ENCODE measurements at regions not wholly inside any gene's neighbourhood (a gene's known extent, or its start where the extent isn't known, plus 50 kb on each side); places are given as distances from the start of the nearest gene placed in this dataset.
"Not testable (repeated sequence)": the region's sequence is repeated elsewhere in the genome, so short reads cannot be mapped to it uniquely, and the experiment has no call there.

GRCh38 chr1:56149761-56150160 lies 429.6 kb downstream of the PLPP3 start:
- DNase-seq (ENCODE audit: low spot score) = no peak

DNA sequence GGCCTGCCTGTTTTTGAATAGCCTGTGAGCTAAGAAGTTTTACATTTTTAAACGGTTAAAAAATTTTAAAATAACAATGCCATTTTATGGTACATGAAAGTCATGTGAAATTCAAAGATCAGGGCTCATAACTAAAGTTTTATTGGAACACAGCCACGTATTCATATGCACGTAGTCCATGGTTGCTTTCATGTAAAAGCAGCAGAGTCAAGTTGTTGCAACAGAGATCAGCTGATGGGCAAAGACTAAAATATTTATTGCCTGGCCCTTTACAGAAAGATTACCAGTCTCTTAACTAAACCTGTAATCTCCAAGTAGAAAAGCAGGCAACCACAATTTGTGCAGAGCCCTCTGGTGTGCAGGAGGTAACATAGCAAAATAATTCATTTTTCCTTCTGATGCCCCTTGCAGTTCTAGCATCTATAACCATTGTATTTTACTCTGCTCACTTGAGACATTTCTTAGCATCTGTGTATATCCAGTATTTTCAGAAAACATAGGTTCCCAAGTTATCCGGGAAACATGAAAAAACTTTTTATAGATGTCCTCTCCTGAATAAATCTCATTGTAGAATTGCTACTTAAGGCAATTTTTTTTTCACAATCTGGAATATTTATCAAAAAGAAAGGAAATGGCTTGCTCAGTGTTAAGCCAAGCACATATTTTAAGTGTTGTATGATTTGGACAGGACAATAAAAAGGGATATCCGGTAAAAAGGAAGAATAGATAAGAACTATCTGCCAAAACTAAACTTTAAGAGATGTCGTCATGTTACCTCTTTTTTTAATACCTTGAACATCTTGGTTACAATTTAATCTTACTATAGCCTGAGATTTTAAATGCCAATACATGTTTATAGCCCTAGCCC lies 430.8 kb downstream of the PLPP3 start:
- DNase-seq (ENCODE audit: low spot score) = no peak

GRCh38 chr1:56147459-56147858 lies 431.9 kb downstream of the PLPP3 start:
- no peak for DNase-seq (ENCODE audit: low spot score)

DNA sequence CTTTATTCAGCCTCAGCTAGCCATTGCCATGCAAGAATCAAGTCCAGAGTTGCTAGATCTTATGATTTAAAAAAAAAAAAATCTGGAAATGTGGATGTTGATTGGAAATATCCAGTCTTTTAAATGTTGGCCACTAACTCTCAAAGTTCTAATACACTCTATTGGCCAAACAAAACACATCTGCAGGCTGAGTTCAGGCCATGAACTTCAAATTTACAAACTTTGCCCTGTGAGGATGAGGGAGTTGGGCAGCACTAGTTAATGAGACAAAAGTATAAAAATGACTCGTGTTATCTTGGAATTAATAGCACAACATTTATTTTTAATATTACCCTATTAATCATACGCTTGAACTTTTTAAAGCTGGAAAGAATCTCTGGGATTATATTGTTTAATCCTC lies 432.3 kb downstream of the PLPP3 start:
- DNase-seq (ENCODE audit: low spot score) = no peak

DNA sequence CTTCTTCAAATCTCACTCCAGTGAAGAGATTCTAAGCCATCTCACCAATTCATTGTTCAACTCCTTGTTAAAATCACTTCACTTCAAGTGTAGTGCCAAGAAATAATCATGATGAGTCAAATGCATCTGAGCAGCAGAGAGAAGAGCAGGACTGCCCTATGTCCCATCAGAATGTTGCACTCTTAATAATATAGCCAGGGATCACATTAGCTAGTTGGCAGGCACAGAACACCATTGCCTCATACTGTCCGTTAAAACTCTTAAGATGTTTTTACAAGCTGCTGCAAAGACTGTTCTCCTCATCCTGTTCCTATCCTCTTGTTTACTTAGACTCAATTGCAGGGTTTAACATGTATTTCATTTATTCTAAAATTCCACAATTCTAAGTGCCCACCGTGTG lies 432.9 kb downstream of the PLPP3 start:
- no peak for DNase-seq (ENCODE audit: low spot score)

- no peak for DNase-seq (ENCODE audit: low spot score)
Measured at GRCh38 chr1:56145581-56145980, 433.8 kb downstream of the PLPP3 start.

GRCh38 chr1:56142301-56142700 lies 437.1 kb downstream of the PLPP3 start:
- DNase-seq (ENCODE audit: low spot score) = no peak

DNA sequence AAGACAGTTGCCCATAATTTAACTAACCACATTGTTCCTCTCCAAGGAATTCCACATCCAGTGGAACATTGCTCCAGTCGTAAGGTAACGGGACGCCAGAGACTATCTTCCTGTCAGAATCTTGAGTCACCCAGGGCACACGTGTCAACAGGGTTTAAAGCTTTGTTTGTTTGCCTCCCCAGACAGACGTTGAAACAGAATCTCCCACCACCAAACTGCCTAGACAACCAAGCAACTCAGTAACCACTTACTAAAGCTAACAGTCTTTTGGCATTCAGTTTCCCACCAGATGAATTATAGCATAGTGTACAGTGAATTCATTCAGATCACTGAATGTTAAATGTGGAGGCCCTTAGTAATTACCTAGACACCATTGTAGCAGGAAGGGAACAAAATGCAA lies 439.5 kb downstream of the PLPP3 start:
- no peak for DNase-seq (ENCODE audit: low spot score)

- DNase-seq (ENCODE audit: low spot score) = no peak
Measured at GRCh38 chr1:56137521-56138505, 441.6 kb downstream of the PLPP3 start.

- no peak for DNase-seq (ENCODE audit: low spot score)
Measured at GRCh38 chr1:56137090-56137489, 442.3 kb downstream of the PLPP3 start.

DNA sequence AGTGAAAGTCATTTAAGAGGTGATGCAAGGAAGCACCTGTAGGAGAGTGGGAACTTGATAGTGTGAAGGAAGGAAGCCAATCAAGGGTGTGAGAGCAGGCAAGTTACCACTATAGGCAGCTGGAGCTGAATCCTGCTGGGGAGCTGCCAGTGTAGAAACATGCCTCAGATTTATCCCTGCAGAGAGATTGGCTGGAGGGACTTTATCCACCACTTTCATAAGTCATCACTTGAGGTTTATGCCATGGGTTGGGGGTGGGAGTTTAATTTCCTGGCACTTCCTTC lies 443.6 kb downstream of the PLPP3 start:
- DNase-seq (ENCODE audit: low spot score) = no peak

DNA sequence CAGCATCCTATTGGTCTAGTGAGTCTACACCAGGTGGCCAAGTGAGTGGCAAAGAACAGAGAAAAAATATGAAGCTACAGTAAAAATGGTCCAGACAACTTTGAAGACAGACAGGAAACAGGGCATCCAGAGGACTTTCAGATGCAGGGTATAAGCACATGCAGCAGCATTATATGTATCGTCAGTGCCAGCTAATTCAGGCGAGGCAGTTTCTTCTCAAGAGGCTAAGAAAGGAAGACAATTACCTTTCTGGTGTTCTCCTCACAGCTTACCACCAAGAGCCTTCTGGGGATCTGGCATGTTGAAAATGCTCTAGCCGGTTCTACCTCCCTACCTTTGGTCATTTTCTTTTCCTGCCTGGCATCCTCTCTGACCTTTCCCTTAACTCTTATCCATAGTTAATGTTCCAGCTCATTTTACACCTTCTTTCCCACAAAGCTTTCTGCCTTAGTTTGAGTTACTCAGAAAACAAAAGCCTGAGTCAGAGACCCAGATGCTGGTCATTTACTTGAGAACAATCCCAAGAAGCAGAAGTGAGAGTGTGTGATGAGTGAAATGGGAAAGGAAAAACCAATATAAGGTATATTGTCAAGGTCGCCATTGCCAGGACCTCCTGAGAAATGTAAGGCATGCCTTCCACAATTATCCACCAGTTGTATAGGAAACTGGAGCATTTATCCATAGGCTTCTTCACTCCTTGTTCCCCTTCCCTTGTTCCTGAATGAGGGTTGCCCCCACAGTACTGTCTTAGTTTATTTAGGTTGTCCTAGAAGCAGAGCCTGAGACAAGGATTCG lies 444.1 kb downstream of the PLPP3 start:
- no peak for DNase-seq (ENCODE audit: low spot score)

DNA sequence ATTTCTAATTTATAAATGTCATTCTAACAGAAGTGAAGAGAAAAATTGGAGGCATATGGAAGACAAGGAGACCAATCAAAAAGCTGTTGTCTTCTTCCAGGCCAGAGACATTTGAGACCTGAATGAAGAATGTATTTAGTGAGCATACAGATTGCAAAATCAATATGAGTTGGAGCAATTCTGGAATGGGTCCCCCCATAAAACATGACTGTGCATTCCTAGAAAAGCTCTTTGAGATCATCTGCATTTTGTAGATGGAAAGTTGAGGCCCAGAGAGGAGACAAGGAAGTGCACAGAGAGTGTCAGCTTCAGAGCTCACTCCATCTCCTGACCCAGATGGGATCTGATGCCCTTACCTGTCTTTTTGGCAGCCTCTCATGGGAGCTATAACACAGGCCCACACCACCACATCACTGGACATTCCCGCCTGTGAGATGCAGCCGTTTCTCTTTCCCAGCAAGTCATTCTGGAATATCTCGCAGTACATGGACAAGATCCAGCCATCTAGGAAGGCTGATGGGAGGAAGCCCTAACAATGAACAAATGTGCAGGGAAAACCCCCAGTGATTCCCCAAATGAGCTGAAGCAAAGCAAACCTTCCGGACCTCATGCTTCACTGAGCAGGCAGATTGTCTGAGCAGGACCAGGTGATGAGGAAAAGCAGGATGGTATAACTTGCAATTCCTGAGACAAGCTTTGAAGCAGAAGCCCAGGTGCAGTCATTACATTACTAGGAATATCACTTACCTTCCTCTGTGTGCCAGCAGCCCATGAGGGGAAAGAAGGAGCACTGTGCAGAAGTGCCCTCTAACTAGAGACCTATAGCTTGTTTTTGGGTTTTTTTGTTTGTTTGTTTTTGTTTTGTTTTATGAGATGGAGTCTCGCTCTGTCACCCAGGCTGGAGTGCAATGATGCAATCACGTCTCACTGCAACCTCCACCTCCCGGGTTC lies 445.6 kb downstream of the PLPP3 start:
- DNase-seq (ENCODE audit: low spot score) = no peak

- DNase-seq (ENCODE audit: low spot score) = no peak
Measured at GRCh38 chr1:56132520-56132919, 446.8 kb downstream of the PLPP3 start.

DNA sequence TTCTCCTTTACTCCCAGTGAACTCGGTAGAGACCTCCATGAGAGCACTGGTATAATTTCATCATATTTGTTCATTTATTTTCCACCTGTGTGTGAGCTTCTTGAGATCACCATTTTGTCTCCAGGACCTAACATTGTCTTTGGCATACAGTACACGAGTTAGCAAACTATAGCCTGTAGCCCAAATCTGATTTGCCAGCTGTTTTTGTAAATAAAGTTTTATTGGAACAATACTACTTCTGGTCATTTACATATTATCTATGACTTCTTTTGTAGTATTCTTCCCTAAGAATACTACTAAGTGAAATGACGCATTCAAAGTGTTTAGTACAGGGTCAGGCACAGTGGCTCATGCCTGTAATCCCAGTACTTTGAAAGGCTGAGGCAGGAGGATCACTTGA lies 449.5 kb downstream of the PLPP3 start:
- no peak for DNase-seq (ENCODE audit: low spot score)

DNA sequence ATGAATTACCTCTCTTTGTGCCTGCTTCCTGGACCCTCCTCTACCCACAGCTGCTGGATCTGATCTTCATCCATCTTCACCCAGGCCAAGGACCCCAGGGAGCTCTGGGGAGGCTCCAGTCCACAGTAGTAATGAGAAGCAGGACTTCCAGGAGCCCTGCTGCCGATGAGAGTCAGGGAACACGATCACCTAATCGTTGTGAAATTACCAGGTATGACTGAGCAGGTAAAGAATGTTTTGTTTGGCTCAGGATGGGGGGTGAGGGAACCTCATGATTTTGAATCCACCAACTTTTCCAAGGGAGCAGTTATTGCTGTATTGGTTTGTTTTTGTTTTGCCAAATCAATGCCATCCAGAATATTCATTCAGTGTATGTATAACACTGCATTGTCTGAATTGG lies 454.0 kb downstream of the PLPP3 start:
- no peak for DNase-seq (ENCODE audit: low spot score)

GRCh38 chr1:56123826-56124225 lies 455.5 kb downstream of the PLPP3 start:
- no peak for DNase-seq (ENCODE audit: low spot score)

- no peak for DNase-seq (ENCODE audit: low spot score)
Measured at GRCh38 chr1:56123421-56123820, 455.9 kb downstream of the PLPP3 start.

DNA sequence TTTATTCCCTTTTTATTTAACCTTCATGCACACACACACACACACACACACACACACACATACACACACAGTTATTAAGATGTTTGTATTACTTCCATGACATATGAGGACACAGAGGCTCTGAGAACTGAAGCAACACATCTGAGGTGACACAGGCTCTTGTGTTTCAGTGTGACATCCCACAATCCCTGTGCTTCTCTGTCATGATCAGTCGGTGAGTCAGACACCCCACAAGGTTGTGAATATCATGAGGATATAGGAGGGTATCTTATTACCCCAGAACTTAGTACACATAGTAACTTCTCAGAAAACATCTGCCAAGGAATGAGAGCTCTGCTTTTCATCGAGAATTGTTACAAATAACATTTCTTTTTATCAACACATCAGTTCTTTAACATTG lies 459.3 kb downstream of the PLPP3 start:
- DNase-seq (ENCODE audit: low spot score) = no peak

GRCh38 chr1:56118676-56119075 lies 460.7 kb downstream of the PLPP3 start:
- not testable (repeated sequence) for DNase-seq (ENCODE audit: low spot score)

DNA sequence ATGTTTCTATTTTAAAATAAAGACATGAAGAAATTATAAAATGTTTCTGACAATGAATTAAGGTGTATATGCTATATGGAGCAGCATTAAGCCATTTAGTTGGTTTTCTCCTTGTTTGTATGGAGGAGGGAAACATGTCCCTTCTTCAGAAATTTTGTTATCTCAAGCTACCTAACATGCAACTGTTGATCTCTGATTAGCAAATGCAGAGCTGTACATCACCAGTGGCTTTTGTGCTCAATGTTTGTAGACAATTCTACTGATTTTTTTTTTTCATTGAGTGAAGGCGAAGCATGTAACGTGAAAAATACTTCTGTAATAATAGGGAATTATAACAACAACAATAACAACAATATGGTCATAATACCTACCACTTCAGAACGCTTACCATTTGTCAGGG lies 463.7 kb downstream of the PLPP3 start:
- DNase-seq (ENCODE audit: low spot score) = no peak

Data from globus pallidus (tissue), 1 donor.